ENCODE measurements at regions not wholly inside any gene's neighbourhood (a gene's known extent, or its start where the extent isn't known, plus 50 kb on each side); places are given as distances from the start of the nearest gene placed in this dataset.

DNA sequence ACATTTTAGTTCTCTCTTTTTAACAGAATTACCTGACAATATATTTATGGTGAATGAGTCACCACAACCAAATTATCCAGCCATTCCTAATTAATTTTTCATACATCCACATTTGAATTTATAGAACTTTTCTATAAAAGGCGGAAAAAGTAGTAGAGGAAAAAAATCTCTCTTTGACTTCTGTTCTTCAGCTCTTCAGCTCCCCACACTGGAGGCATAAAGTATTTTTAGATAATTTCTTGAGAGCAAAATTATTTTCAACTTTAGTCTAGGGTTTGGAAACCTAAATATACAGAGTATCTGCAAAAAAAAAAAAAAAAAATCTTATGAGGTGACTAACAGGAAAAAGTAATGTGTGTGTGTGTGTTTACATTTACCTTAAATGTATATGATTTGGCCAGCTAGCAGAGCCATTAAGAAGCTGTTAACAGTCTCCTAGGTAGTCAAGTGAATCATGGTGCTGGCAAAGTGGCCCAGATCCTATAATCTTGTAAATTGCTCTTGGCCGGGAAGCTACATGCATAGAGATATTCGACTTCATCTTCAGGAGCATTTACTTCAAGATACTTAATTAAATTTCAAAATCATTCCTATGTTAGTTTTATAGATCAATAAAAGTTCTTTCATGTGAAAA is 383.1 kb upstream of the STEAP1 start:
- TF ChIP-seq POLR2A (IDR thresholded peaks at IDR 0.05) (no peak), POLR2AphosphoS5 (IDR thresholded peaks at IDR 0.05) (no peak), EP300 (IDR thresholded peaks at IDR 0.05) (no peak)
- TF ChIP-seq, protein P1, sequence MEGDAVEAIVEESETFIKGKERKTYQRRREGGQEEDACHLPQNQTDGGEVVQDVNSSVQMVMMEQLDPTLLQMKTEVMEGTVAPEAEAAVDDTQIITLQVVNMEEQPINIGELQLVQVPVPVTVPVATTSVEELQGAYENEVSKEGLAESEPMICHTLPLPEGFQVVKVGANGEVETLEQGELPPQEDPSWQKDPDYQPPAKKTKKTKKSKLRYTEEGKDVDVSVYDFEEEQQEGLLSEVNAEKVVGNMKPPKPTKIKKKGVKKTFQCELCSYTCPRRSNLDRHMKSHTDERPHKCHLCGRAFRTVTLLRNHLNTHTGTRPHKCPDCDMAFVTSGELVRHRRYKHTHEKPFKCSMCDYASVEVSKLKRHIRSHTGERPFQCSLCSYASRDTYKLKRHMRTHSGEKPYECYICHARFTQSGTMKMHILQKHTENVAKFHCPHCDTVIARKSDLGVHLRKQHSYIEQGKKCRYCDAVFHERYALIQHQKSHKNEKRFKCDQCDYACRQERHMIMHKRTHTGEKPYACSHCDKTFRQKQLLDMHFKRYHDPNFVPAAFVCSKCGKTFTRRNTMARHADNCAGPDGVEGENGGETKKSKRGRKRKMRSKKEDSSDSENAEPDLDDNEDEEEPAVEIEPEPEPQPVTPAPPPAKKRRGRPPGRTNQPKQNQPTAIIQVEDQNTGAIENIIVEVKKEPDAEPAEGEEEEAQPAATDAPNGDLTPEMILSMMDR (IDR thresholded peaks at IDR 0.05): peak in 1 of 7 experiments; percentile 9
